Hepatocyte (in vitro differentiated cells): ENCODE measurements at regions not wholly inside any gene's neighbourhood (a gene's known extent, or its start where the extent isn't known, plus 50 kb on each side); places are given as distances from the start of the nearest gene placed in this dataset.

ENCODE experiments used
- DNase-seq: peaks from one replicate; pipeline ENCODE4 v3.0.0-alpha.2; 2016; ENCODE audit warnings: low spot score
- H2AFZ ChIP-seq: fragments of 200-600 bp; sonication (generic); 2 replicates; pipeline ENCODE4 v1.6.0; 2016; ENCODE audit warnings: antibody characterized with exemption, mild to moderate bottlenecking
- H3K27ac ChIP-seq: fragments of 200-600 bp; sonication (generic); 2 replicates; pipeline ENCODE4 v1.5.1; 2016; ENCODE audit warnings: mild to moderate bottlenecking
- H3K27me3 ChIP-seq: fragments of 200-600 bp; sonication (generic); 2 replicates; pipeline ENCODE4 v1.6.1; 2016
- H3K36me3 ChIP-seq: fragments of 200-600 bp; sonication (generic); replicated peaks from 2 replicates; pipeline ENCODE4 v1.5.1; 2016; ENCODE audit warnings: low read depth; ENCODE audit not compliant: insufficient read depth
- H3K4me1 ChIP-seq: fragments of 200-600 bp; sonication (generic); 2 replicates; pipeline ENCODE4 v1.5.1; 2016; ENCODE audit warnings: mild to moderate bottlenecking, moderate library complexity; ENCODE audit not compliant: insufficient read depth
- H3K4me2 ChIP-seq: fragments of 200-600 bp; sonication (generic); 2 replicates; pipeline ENCODE4 v1.6.0; 2016
- H3K4me3 ChIP-seq: fragments of 200-600 bp; sonication (generic); 2 replicates; pipeline ENCODE4 v1.5.1; 2016; ENCODE audit warnings: mild to moderate bottlenecking
- H3K79me2 ChIP-seq: fragments of 200-600 bp; sonication (generic); 2 replicates; pipeline ENCODE4 v1.6.0; 2017; ENCODE audit warnings: mild to moderate bottlenecking
- H3K9me2 ChIP-seq: fragments of 200-600 bp; sonication (generic); replicated peaks from 2 replicates; pipeline ENCODE4 v1.6.0; 2017; ENCODE audit warnings: mild to moderate bottlenecking; ENCODE audit not compliant: insufficient read depth
- H3K9me3 ChIP-seq: fragments of 200-600 bp; sonication (generic); 2 replicates; pipeline ENCODE4 v1.5.1; 2016; ENCODE audit warnings: low read depth, mild to moderate bottlenecking
- H4K20me1 ChIP-seq: fragments of 200-600 bp; sonication (generic); 2 replicates; pipeline ENCODE4 v1.6.0; 2016; ENCODE audit warnings: mild to moderate bottlenecking; ENCODE audit not compliant: insufficient read depth, poor library complexity, severe bottlenecking
- CTCF ChIP-seq: fragments of 200-600 bp; sonication (generic); IDR thresholded peaks from 2 replicates; pipeline ENCODE4 v1.5.1; 2016; ENCODE audit warnings: antibody characterized with exemption, mild to moderate bottlenecking; ENCODE audit not compliant: poor library complexity
- EZH2 ChIP-seq: fragments of 200-600 bp; sonication (generic); IDR thresholded peaks from 2 replicates; pipeline ENCODE4 v1.6.1; 2016; ENCODE audit warnings: antibody characterized with exemption, mild to moderate bottlenecking, borderline replicate concordance
- EZH2phosphoT487 ChIP-seq: fragments of 200-600 bp; sonication (generic); IDR thresholded peaks from one replicate; pipeline ENCODE4 v1.6.1; 2018; ENCODE audit warnings: antibody characterized with exemption, mild to moderate bottlenecking, low read depth, moderate library complexity; ENCODE audit not compliant: unreplicated experiment, severe bottlenecking
- WGBS: methylation state at CpG from one replicate; pipeline ENCODE4 v1.1.6; 2016; ENCODE audit warnings: low lambda C conversion rate; ENCODE audit errors: missing lambda C conversion rate; 5-methylcytosine and 5-hydroxymethylcytosine counted together

- H3K9me2 ChIP-seq, result no peaks in the 10 kb centered on the region
- TF ChIP-seq EZH2, result no peak
- no peak for TF ChIP-seq CTCF
- no peak for TF ChIP-seq EZH2phosphoT487
- H3K79me2 ChIP-seq, result no peaks in the 10 kb centered on the region
- H3K27ac ChIP-seq, result no peak overlapping the region
- H3K27me3 ChIP-seq, result no peaks in the 10 kb centered on the region
- no peak overlapping the region for H2AFZ ChIP-seq
- H3K4me1 ChIP-seq, result no peaks in the 10 kb centered on the region
- no peaks in the 10 kb centered on the region for H4K20me1 ChIP-seq
- DNase-seq, result no peak
- no peaks in the 10 kb centered on the region for H3K9me3 ChIP-seq
- H3K36me3 ChIP-seq, result no peaks in the 10 kb centered on the region
- H3K4me3 ChIP-seq, result no peak overlapping the region
- 62% methylated on average over 3 of the region's 3 CpGs for WGBS
- H3K4me2 ChIP-seq, result no peak overlapping the region
Observed at GRCh38 chr21:35448876-35449599, 399.9 kb upstream of the RUNX1 start.

GRCh38 chr21:35444391-35444790 lies 395.3 kb upstream of the RUNX1 start:
- no peak for DNase-seq
- no peaks in the 10 kb centered on the region for H3K36me3 ChIP-seq
- H3K4me2 ChIP-seq, result no peak overlapping the region
- TF ChIP-seq CTCF, result no peak
- TF ChIP-seq EZH2phosphoT487, result no peak
- TF ChIP-seq EZH2, result no peak
- H3K27me3 ChIP-seq, result no peaks in the 10 kb centered on the region
- no peaks in the 10 kb centered on the region for H3K4me1 ChIP-seq
- H3K79me2 ChIP-seq, result no peaks in the 10 kb centered on the region
- no peaks in the 10 kb centered on the region for H4K20me1 ChIP-seq
- H3K9me3 ChIP-seq, result no peaks in the 10 kb centered on the region
- no peak overlapping the region for H3K4me3 ChIP-seq
- 91% methylated on average over 1 of the region's 1 CpG for WGBS
- no peak overlapping the region for H3K27ac ChIP-seq
- no peaks in the 10 kb centered on the region for H3K9me2 ChIP-seq
- H2AFZ ChIP-seq, result no peak overlapping the region

- no peak overlapping the region for H3K27ac ChIP-seq
- TF ChIP-seq EZH2 (no peak), EZH2phosphoT487 (no peak), CTCF (no peak)
- 97% methylated on average over 4 of the region's 4 CpGs for WGBS
Observed at GRCh38 chr21:35441868-35442582, 392.9 kb upstream of the RUNX1 start.

More at GRCh38 chr21:35441868-35442582, 392.9 kb upstream of the RUNX1 start:
- Histone ChIP-seq H3K27me3 (no peaks in the 10 kb centered on the region), H3K4me3 (no peak overlapping the region), H3K36me3 (no peaks in the 10 kb centered on the region), H3K4me2 (no peak overlapping the region), H3K79me2 (no peaks in the 10 kb centered on the region), H3K4me1 (peaks cover 8% of the 10 kb centered on the region), H3K9me3 (no peaks in the 10 kb centered on the region), H2AFZ (no peak overlapping the region), H4K20me1 (no peaks in the 10 kb centered on the region), H3K9me2 (no peaks in the 10 kb centered on the region)
- DNase-seq, result no peak
